Kidney (tissue), 13 donors: ENCODE measurements at regions not wholly inside any gene's neighbourhood (a gene's known extent, or its start where the extent isn't known, plus 50 kb on each side); places are given as distances from the start of the nearest gene placed in this dataset.

Source experiments
- DNase-seq, 5 donors: peaks; one replicate each; pipeline ENCODE4 v3.0.0-alpha.2; 2013 to 2020
- FAIRE-seq: peaks from 2 replicates; lab custom pipeline; 2012; peaks lifted over from hg19 to GRCh38; lab: Jason Lieb, UNC
- H3K27ac ChIP-seq, 2 donors: one replicate each; pipeline ENCODE4 v1.7.0; 2013; ENCODE audit warnings: low read depth in 2 of 2, low read length in 2 of 2, inconsistent platforms in 1 of 2
- H3K27me3 ChIP-seq: one replicate; pipeline ENCODE4 v1.7.1; 2013; ENCODE audit warnings: low read length, inconsistent platforms; ENCODE audit not compliant: control insufficient read depth, insufficient read depth
- H3K36me3 ChIP-seq, 3 donors: one replicate each; pipeline versions ENCODE4 v1.7.0 to v1.7.1; 2013; ENCODE audit warnings: low read length in 3 of 3, control low read depth in 1 of 3, inconsistent platforms in 1 of 3; ENCODE audit not compliant: insufficient read depth in 3 of 3, control insufficient read depth in 2 of 3
- H3K4me1 ChIP-seq, 3 donors: one replicate each; pipeline versions ENCODE4 v1.7.0 to v1.7.1; 2013; ENCODE audit warnings: low read length in 3 of 3, inconsistent platforms in 1 of 3, low read depth in 1 of 3; ENCODE audit not compliant: control insufficient read depth in 2 of 3, insufficient read depth in 2 of 3
- H3K4me3 ChIP-seq, 3 donors: one replicate each; pipeline versions ENCODE4 v1.7.0 to v1.8.1; 2013; ENCODE audit warnings: low read length in 3 of 3, control low read depth in 1 of 3, inconsistent platforms in 1 of 3
- H3K9ac ChIP-seq, 3 donors: one replicate each; pipeline versions ENCODE4 v1.7.0 to v1.7.1; 2013; ENCODE audit warnings: low read length in 3 of 3, control low read depth in 1 of 3, inconsistent platforms in 1 of 3
- H3K9me3 ChIP-seq, 3 donors: one replicate each; pipeline versions ENCODE4 v1.7.0 to v1.7.1; 2013; ENCODE audit warnings: low read length in 3 of 3, control low read depth in 1 of 3, inconsistent platforms in 1 of 3; ENCODE audit not compliant: control insufficient read depth in 2 of 3, insufficient read depth in 1 of 3
- CTCF ChIP-seq: IDR thresholded peaks from 3 replicates; pipeline ENCODE4 v1.5.1; 2012; ENCODE audit warnings: mild to moderate bottlenecking, moderate library complexity, borderline replicate concordance; ENCODE audit not compliant: insufficient read depth; ENCODE audit errors: extremely low read depth
- intact Hi-C: fragments of 100-400 bp; cut with DNase I; formaldehyde crosslinking; loops from one replicate; pipeline ENCODE4 v1.11.1; 2022
- donor health status: control.
- donor health status: control.
- donor health status: control.
- donor health status: control.
- donor health status: control.
- donor health status: DM: yes; HTN: yes; CAD: no.
- donor health status: Normal renal cell carcinoma (clear cell type).

GRCh38 chr4:122100508-122100907, 51.6 kb upstream of the BLTP1 start:
- FAIRE-seq (no peak), DNase-seq (no peak)
- no peak for TF ChIP-seq CTCF
- no peak overlapping the region for H3K9ac ChIP-seq
- intact Hi-C loops, result no loop called here
- no peak overlapping the region for H3K27ac ChIP-seq
- H3K4me1 ChIP-seq, result no peaks in the 10 kb centered on the region
- no peak overlapping the region for H3K4me3 ChIP-seq
- H3K27me3 ChIP-seq, result no peaks in the 10 kb centered on the region
- no peaks in the 10 kb centered on the region for H3K36me3 ChIP-seq
- no peaks in the 10 kb centered on the region for H3K9me3 ChIP-seq

- DNase-seq, result no peak
Measured at GRCh38 chr4:122099896-122100295, 52.2 kb upstream of the BLTP1 start.

GRCh38 chr4:122091836-122092405, 60.2 kb upstream of the BLTP1 start:
- no peaks in the 10 kb centered on the region for H3K9me3 ChIP-seq
- FAIRE-seq (no peak), DNase-seq (no peak)
- no peaks in the 10 kb centered on the region for H3K4me1 ChIP-seq
- H3K36me3 ChIP-seq, result no peaks in the 10 kb centered on the region
- TF ChIP-seq CTCF, result no peak
- H3K27me3 ChIP-seq, result no peaks in the 10 kb centered on the region
- intact Hi-C loops, result no loop called here
- H3K9ac ChIP-seq, result no peak overlapping the region
- no peak overlapping the region for H3K27ac ChIP-seq
- no peak overlapping the region for H3K4me3 ChIP-seq

More at GRCh38 chr4:122099896-122100295, 52.2 kb upstream of the BLTP1 start:
- TF ChIP-seq CTCF, result no peak
- Histone ChIP-seq H3K27me3 (no peaks in the 10 kb centered on the region), H3K27ac (no peak overlapping the region), H3K4me1 (no peaks in the 10 kb centered on the region), H3K9me3 (no peaks in the 10 kb centered on the region), H3K36me3 (no peaks in the 10 kb centered on the region), H3K4me3 (no peak overlapping the region), H3K9ac (no peak overlapping the region)
- intact Hi-C loops, result no loop called here
- no peak for FAIRE-seq

- no peaks in the 10 kb centered on the region for H3K36me3 ChIP-seq
- FAIRE-seq (no peak), DNase-seq (no peak)
- H3K9ac ChIP-seq, result no peak overlapping the region
- intact Hi-C loops, result no loop called here
- no peak overlapping the region for H3K4me3 ChIP-seq
- no peaks in the 10 kb centered on the region for H3K27me3 ChIP-seq
- no peak overlapping the region for H3K27ac ChIP-seq
- no peak for TF ChIP-seq CTCF
- H3K4me1 ChIP-seq, result no peaks in the 10 kb centered on the region
- H3K9me3 ChIP-seq, result no peaks in the 10 kb centered on the region
Measured at GRCh38 chr4:122091397-122091796, 60.7 kb upstream of the BLTP1 start.
